ENCODE measurements at regions not wholly inside any gene's neighbourhood (a gene's known extent, or its start where the extent isn't known, plus 50 kb on each side); places are given as distances from the start of the nearest gene placed in this dataset.
"Not testable (repeated sequence)": the region's sequence is repeated elsewhere in the genome, so short reads cannot be mapped to it uniquely, and the experiment has no call there.

GRCh38 chr12:25710128-25710527 lies 157.0 kb upstream of the LMNTD1 start:
- H3K27ac Mint-ChIP-seq: no peak overlapping the region
- no peak overlapping the region for H3K4me3 Mint-ChIP-seq
- H3K36me3 Mint-ChIP-seq: peaks cover 0 to 9% of the 10 kb centered on the region in 2 donors
- no peaks in the 10 kb centered on the region for H3K4me1 Mint-ChIP-seq
- ATAC-seq (ENCODE audit: low read depth in 2 of 2) (no peak), DNase-seq (no peak)
- H3K27me3 Mint-ChIP-seq: no peaks in the 10 kb centered on the region
- H3K9me3 Mint-ChIP-seq: peaks cover 0 to 8% (median 4%) of the 10 kb centered on the region in 7 donors

- not testable (repeated sequence) for ATAC-seq (ENCODE audit: low read depth in 2 of 2); H3K27me3 Mint-ChIP-seq; H3K4me1 Mint-ChIP-seq; DNase-seq; H3K27ac Mint-ChIP-seq; H3K9me3 Mint-ChIP-seq; H3K4me3 Mint-ChIP-seq; H3K36me3 Mint-ChIP-seq
Observed at GRCh38 chr12:25710938-25711605, 158.0 kb upstream of the LMNTD1 start.

- no peaks in the 10 kb centered on the region for H3K27me3 Mint-ChIP-seq
- ATAC-seq (ENCODE audit: low read depth in 2 of 2) (no peak), DNase-seq (no peak)
- no peaks in the 10 kb centered on the region for H3K4me1 Mint-ChIP-seq
- no peak overlapping the region for H3K27ac Mint-ChIP-seq
- H3K9me3 Mint-ChIP-seq: peaks cover 0 to 8% (median 3%) of the 10 kb centered on the region in 7 donors
- H3K36me3 Mint-ChIP-seq: no peaks in the 10 kb centered on the region
- H3K4me3 Mint-ChIP-seq: no peak overlapping the region
Observed at GRCh38 chr12:25712169-25712568, 159.1 kb upstream of the LMNTD1 start.

- Mint-ChIP-seq H3K36me3 (no peaks in the 10 kb centered on the region), H3K27ac (no peak overlapping the region), H3K27me3 (no peaks in the 10 kb centered on the region), H3K4me1 (no peaks in the 10 kb centered on the region), H3K4me3 (no peak overlapping the region), H3K9me3 (peaks cover 0 to 8% (median 3%) of the 10 kb centered on the region in 7 donors)
- no peak for DNase-seq
- no peak for ATAC-seq (ENCODE audit: low read depth in 2 of 2)
Observed at GRCh38 chr12:25713264-25713663, 160.2 kb upstream of the LMNTD1 start.

GRCh38 chr12:25714198-25714984 lies 161.3 kb upstream of the LMNTD1 start:
- H3K27me3 Mint-ChIP-seq: peaks cover 0 to 8% (median 0%) of the 10 kb centered on the region in 3 donors
- ATAC-seq (ENCODE audit: low read depth in 2 of 2) (no peak), DNase-seq (no peak)
- no peaks in the 10 kb centered on the region for H3K36me3 Mint-ChIP-seq
- peaks cover 0 to 8% (median 0%) of the 10 kb centered on the region in 7 donors for H3K9me3 Mint-ChIP-seq
- H3K4me1 Mint-ChIP-seq: no peaks in the 10 kb centered on the region
- no peak overlapping the region for H3K27ac Mint-ChIP-seq
- no peak overlapping the region for H3K4me3 Mint-ChIP-seq

- no peak for DNase-seq
- Mint-ChIP-seq H3K4me1 (no peaks in the 10 kb centered on the region), H3K36me3 (no peaks in the 10 kb centered on the region), H3K4me3 (no peak overlapping the region), H3K27me3 (peaks cover 0 to 8% (median 0%) of the 10 kb centered on the region in 3 donors), H3K9me3 (peaks cover 0 to 8% (median 0%) of the 10 kb centered on the region in 7 donors), H3K27ac (no peak overlapping the region)
- no peak for ATAC-seq (ENCODE audit: low read depth in 2 of 2)
Observed at GRCh38 chr12:25715102-25715501, 162.0 kb upstream of the LMNTD1 start.

GRCh38 chr12:25716842-25717241 lies 163.8 kb upstream of the LMNTD1 start:
- Mint-ChIP-seq H3K4me3 (no peak overlapping the region), H3K36me3 (no peaks in the 10 kb centered on the region), H3K27me3 (peaks cover 0 to 8% (median 0%) of the 10 kb centered on the region in 3 donors), H3K4me1 (no peaks in the 10 kb centered on the region), H3K9me3 (peaks cover 0 to 4% (median 0%) of the 10 kb centered on the region in 7 donors), H3K27ac (no peak overlapping the region)
- DNase-seq (no peak), ATAC-seq (ENCODE audit: low read depth in 2 of 2) (no peak)

GRCh38 chr12:25717552-25717951 lies 164.5 kb upstream of the LMNTD1 start:
- Mint-ChIP-seq H3K27me3 (peaks cover 0 to 8% (median 0%) of the 10 kb centered on the region in 3 donors), H3K36me3 (no peaks in the 10 kb centered on the region), H3K27ac (no peak overlapping the region), H3K9me3 (peaks cover 0 to 4% (median 0%) of the 10 kb centered on the region in 7 donors), H3K4me1 (no peaks in the 10 kb centered on the region), H3K4me3 (no peak overlapping the region)
- ATAC-seq (ENCODE audit: low read depth in 2 of 2): no peak
- no peak for DNase-seq

- Mint-ChIP-seq H3K36me3 (no peaks in the 10 kb centered on the region), H3K4me3 (no peak overlapping the region), H3K27ac (no peak overlapping the region), H3K27me3 (peaks cover 0 to 8% (median 0%) of the 10 kb centered on the region in 3 donors), H3K4me1 (no peaks in the 10 kb centered on the region), H3K9me3 (peaks cover 0 to 4% (median 0%) of the 10 kb centered on the region in 7 donors)
- ATAC-seq (ENCODE audit: low read depth in 2 of 2) (no peak), DNase-seq (no peak)
Observed at GRCh38 chr12:25718081-25718731, 165.1 kb upstream of the LMNTD1 start.

- no peak for DNase-seq
- ATAC-seq (ENCODE audit: low read depth in 2 of 2): no peak
- Mint-ChIP-seq H3K27me3 (peaks cover 0 to 8% (median 0%) of the 10 kb centered on the region in 3 donors), H3K36me3 (no peaks in the 10 kb centered on the region), H3K4me3 (no peak overlapping the region), H3K27ac (no peak overlapping the region), H3K9me3 (peaks cover 0 to 4% (median 0%) of the 10 kb centered on the region in 7 donors), H3K4me1 (no peaks in the 10 kb centered on the region)
Observed at GRCh38 chr12:25719505-25719904, 166.4 kb upstream of the LMNTD1 start.

- H3K36me3 Mint-ChIP-seq: no peaks in the 10 kb centered on the region
- H3K4me3 Mint-ChIP-seq: no peak overlapping the region
- H3K27ac Mint-ChIP-seq: no peak overlapping the region
- H3K9me3 Mint-ChIP-seq: peaks cover 0 to 4% (median 0%) of the 10 kb centered on the region in 7 donors
- DNase-seq (no peak), ATAC-seq (ENCODE audit: low read depth in 2 of 2) (no peak)
- no peaks in the 10 kb centered on the region for H3K4me1 Mint-ChIP-seq
- peaks cover 0 to 8% (median 0%) of the 10 kb centered on the region in 3 donors for H3K27me3 Mint-ChIP-seq
Observed at GRCh38 chr12:25723336-25723735, 170.3 kb upstream of the LMNTD1 start.

- DNase-seq (no peak), ATAC-seq (ENCODE audit: low read depth in 2 of 2) (no peak)
- peaks cover 0 to 4% (median 0%) of the 10 kb centered on the region in 7 donors for H3K9me3 Mint-ChIP-seq
- no peak overlapping the region for H3K4me3 Mint-ChIP-seq
- H3K27me3 Mint-ChIP-seq: peaks cover 0 to 4% (median 0%) of the 10 kb centered on the region in 3 donors
- no peaks in the 10 kb centered on the region for H3K4me1 Mint-ChIP-seq
- H3K27ac Mint-ChIP-seq: no peak overlapping the region
- H3K36me3 Mint-ChIP-seq: no peaks in the 10 kb centered on the region
Observed at GRCh38 chr12:25723921-25724491, 170.9 kb upstream of the LMNTD1 start.

GRCh38 chr12:25725470-25725869 lies 172.4 kb upstream of the LMNTD1 start:
- no peak overlapping the region for H3K27ac Mint-ChIP-seq
- H3K4me1 Mint-ChIP-seq: no peaks in the 10 kb centered on the region
- DNase-seq (no peak), ATAC-seq (ENCODE audit: low read depth in 2 of 2) (no peak)
- no peak overlapping the region for H3K4me3 Mint-ChIP-seq
- no peaks in the 10 kb centered on the region for H3K27me3 Mint-ChIP-seq
- H3K9me3 Mint-ChIP-seq: peaks cover 0 to 4% (median 0%) of the 10 kb centered on the region in 7 donors
- no peaks in the 10 kb centered on the region for H3K36me3 Mint-ChIP-seq
